CD4-positive, alpha-beta T cell (primary cell): ENCODE measurements at regions not wholly inside any gene's neighbourhood (a gene's known extent, or its start where the extent isn't known, plus 50 kb on each side); places are given as distances from the start of the nearest gene placed in this dataset.

Experiments used
- ATAC-seq: fragments of 200-7000 bp; cut with Tn5 transposase; one replicate; pipeline ENCODE4 v1.10.0; 2022; ENCODE audit warnings: mild to moderate bottlenecking; ENCODE audit not compliant: poor library complexity
- CTCF ChIA-PET: fragments of 350-600 bp; sonication (Branson Sonifier 250); formaldehyde crosslinking; loops from one replicate; lab custom pipeline; 2021; ENCODE audit warnings: antibody characterized with exemption, inconsistent platforms; lab: Charles Lee
- POLR2A ChIA-PET: fragments of 350-600 bp; sonication (Branson Sonifier 250); formaldehyde crosslinking; loops from one replicate; lab custom pipeline; 2021; ENCODE audit warnings: antibody characterized with exemption, inconsistent platforms; lab: Charles Lee
- DNase-seq, 14 experiments: peaks; one replicate each; pipeline ENCODE4 v3.0.0-alpha.2; 2013 to 2020; ENCODE audit warnings: mixed read lengths in 2 of 14
- H3K27ac ChIP-seq, 2 donors: one replicate each; pipeline versions ENCODE4 v1.5.1 to v1.7.0; 2013; ENCODE audit warnings: low read length in 2 of 2, low read depth in 1 of 2, mild to moderate bottlenecking in 1 of 2
- H3K27me3 ChIP-seq, 2 experiments: 1 replicate in 1 of 2; 2 replicates in 1 of 2; pipeline versions ENCODE4 v1.6.1 to v1.7.0; 2013; ENCODE audit warnings: low read length in 2 of 2, control low read depth in 1 of 2, mild to moderate bottlenecking in 1 of 2, moderate library complexity in 1 of 2; ENCODE audit not compliant: insufficient read depth in 2 of 2, control insufficient read depth in 1 of 2
- H3K36me3 ChIP-seq: one replicate; pipeline ENCODE4 v1.6.1; 2013; ENCODE audit warnings: low read length, control low read depth; ENCODE audit not compliant: insufficient read depth
- H3K4me1 ChIP-seq: one replicate; pipeline ENCODE4 v1.6.1; 2013; ENCODE audit warnings: low read length, control low read depth; ENCODE audit not compliant: insufficient read depth
- H3K4me3 ChIP-seq: one replicate; pipeline ENCODE4 v1.5.1; 2013; ENCODE audit warnings: mild to moderate bottlenecking, low read length, moderate library complexity
- H3K9me3 ChIP-seq, 2 experiments: 1 replicate in 1 of 2; 2 replicates in 1 of 2; pipeline versions ENCODE4 v1.6.1 to v1.7.0; 2013; ENCODE audit warnings: low read length in 2 of 2, mild to moderate bottlenecking in 2 of 2, control low read depth in 1 of 2, moderate library complexity in 1 of 2; ENCODE audit not compliant: control insufficient read depth in 1 of 2, insufficient read depth in 1 of 2
- H3K27ac Mint-ChIP-seq: one replicate; pipeline ENCODE4 v1.8.0; 2020; ENCODE audit warnings: mixed read lengths
- H3K27me3 Mint-ChIP-seq: one replicate; pipeline ENCODE4 v1.8.0; 2021; ENCODE audit warnings: mixed read lengths
- H3K36me3 Mint-ChIP-seq: one replicate; pipeline ENCODE4 v1.8.0; 2021; ENCODE audit warnings: low read depth, mixed read lengths
- H3K4me1 Mint-ChIP-seq: one replicate; pipeline ENCODE4 v1.8.0; 2021; ENCODE audit warnings: low read depth, mixed read lengths
- H3K4me3 Mint-ChIP-seq: one replicate; pipeline ENCODE4 v1.8.0; 2020; ENCODE audit warnings: mild to moderate bottlenecking, mixed read lengths
- H3K9me3 Mint-ChIP-seq: one replicate; pipeline ENCODE4 v1.8.0; 2020; ENCODE audit warnings: mixed read lengths
- intact Hi-C, 2 experiments: fragments of 100-400 bp; cut with DNase I in 1 of 2; cut with micrococcal nuclease in 1 of 2; formaldehyde crosslinking; loops; one replicate each; pipeline versions ENCODE4 v1.15.1 to v1.9.0; 2023 to 2025; cut with DNase I, micrococcal nuclease
- TF ChIP-seq, protein P1 (sequence below): fragments of 200-600 bp; IDR thresholded peaks from one replicate; pipeline ENCODE4 v1.8.0; 2022; ENCODE audit warnings: antibody characterized with exemption, mild to moderate bottlenecking

DNA sequence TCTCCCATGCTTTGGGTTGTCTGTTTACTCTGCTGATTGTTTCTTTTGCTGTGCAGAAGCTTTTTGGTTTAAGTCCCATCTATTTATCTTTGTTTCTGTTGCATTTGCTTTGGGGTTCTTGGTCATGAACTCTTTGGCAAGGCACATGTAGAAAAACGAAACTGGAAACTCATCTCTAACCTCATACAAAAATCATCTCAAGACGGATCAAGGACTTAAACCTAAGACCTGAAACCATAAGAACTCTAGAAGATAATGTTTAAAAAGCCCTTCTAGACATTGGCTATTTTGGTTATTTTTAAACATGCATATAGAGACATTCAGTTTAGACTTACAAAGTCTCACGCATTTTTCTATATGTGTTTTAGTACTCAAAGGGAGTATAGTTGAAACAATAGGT is 1164.3 kb upstream of the GYPC start:
- ChIA-PET CTCF (no interaction called here), POLR2A (no interaction called here)
- H3K27ac ChIP-seq: no peak overlapping the region
- Mint-ChIP-seq H3K9me3 (peaks cover 11% of the 10 kb centered on the region), H3K27me3 (no peaks in the 10 kb centered on the region), H3K36me3 (no peaks in the 10 kb centered on the region), H3K27ac (no peak overlapping the region), H3K4me3 (no peak overlapping the region), H3K4me1 (no peaks in the 10 kb centered on the region)
- H3K27me3 ChIP-seq: no peaks in the 10 kb centered on the region
- DNase-seq (no peak), ATAC-seq (no peak)
- no peak overlapping the region for H3K4me3 ChIP-seq
- intact Hi-C loops: no loop called here
- H3K4me1 ChIP-seq: no peaks in the 10 kb centered on the region
- H3K36me3 ChIP-seq: no peaks in the 10 kb centered on the region
- TF ChIP-seq, protein P1, sequence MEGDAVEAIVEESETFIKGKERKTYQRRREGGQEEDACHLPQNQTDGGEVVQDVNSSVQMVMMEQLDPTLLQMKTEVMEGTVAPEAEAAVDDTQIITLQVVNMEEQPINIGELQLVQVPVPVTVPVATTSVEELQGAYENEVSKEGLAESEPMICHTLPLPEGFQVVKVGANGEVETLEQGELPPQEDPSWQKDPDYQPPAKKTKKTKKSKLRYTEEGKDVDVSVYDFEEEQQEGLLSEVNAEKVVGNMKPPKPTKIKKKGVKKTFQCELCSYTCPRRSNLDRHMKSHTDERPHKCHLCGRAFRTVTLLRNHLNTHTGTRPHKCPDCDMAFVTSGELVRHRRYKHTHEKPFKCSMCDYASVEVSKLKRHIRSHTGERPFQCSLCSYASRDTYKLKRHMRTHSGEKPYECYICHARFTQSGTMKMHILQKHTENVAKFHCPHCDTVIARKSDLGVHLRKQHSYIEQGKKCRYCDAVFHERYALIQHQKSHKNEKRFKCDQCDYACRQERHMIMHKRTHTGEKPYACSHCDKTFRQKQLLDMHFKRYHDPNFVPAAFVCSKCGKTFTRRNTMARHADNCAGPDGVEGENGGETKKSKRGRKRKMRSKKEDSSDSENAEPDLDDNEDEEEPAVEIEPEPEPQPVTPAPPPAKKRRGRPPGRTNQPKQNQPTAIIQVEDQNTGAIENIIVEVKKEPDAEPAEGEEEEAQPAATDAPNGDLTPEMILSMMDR: no peak
- no peaks in the 10 kb centered on the region for H3K9me3 ChIP-seq

DNA sequence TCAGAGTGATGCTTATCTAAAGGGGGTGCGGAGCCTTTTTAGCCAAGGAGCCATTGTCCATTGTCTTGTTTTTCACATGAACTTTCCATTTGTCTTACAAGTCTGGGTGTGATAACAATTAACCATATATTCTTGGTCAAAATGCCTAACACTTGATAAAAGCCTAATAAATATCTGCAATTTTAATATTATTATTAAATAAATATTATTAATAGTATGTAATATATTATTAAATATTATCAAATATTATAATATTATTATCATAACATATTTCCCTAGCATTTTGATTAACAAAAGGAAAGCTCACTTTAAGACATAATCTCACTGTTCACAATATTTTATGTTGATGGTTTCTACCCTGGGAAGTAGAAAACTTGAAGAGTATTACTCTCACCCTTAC is 1143.6 kb upstream of the GYPC start:
- no peak overlapping the region for H3K27ac Mint-ChIP-seq
- H3K27ac ChIP-seq: no peak overlapping the region
- no peak for DNase-seq
- H3K4me3 ChIP-seq: no peak overlapping the region
- ChIA-PET CTCF (no interaction called here), POLR2A (no interaction called here)
- H3K4me1 Mint-ChIP-seq: no peaks in the 10 kb centered on the region
- no peak overlapping the region for H3K4me3 Mint-ChIP-seq
- H3K27me3 ChIP-seq: no peaks in the 10 kb centered on the region
- H3K9me3 ChIP-seq: peaks cover 0 to 14% of the 10 kb centered on the region in 2 experiments
- H3K4me1 ChIP-seq: no peaks in the 10 kb centered on the region
- no peaks in the 10 kb centered on the region for H3K36me3 Mint-ChIP-seq
- no peak for ATAC-seq
- TF ChIP-seq, protein P1: no peak
- intact Hi-C loops: no loop called here
- no peaks in the 10 kb centered on the region for H3K27me3 Mint-ChIP-seq
- H3K36me3 ChIP-seq: no peaks in the 10 kb centered on the region
- peaks cover 3% of the 10 kb centered on the region for H3K9me3 Mint-ChIP-seq

DNA sequence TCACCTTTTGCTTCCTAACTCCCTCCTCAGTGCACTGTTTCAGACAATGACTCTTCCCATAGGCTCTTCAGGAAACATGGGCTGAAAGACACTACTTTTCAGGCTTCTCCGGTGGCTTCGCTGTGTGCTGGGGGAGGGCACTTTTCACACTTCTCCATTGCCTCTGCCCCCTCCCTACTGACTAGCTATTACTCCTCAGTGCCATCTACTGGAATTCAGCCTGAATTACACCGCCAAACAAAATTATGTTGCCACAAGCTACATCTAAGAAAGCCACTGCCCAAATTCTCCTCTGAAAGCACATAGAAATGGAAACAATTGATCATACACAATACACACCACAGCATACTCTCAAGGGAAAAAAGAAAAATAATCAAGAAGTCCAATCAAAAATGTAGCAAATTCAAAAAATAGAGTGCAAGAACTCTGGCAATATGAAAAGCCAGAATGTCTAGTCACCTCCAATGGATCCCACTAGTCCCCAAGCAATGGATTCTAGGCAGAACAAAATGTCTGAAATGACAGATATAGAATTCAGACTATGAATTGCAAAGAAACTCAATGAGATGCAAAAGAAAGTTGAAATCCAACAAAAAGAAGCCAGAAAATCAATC is 1139.4 kb upstream of the GYPC start:
- intact Hi-C loops: no loop called here
- Histone ChIP-seq H3K27ac (no peak overlapping the region), H3K4me1 (no peaks in the 10 kb centered on the region), H3K27me3 (no peaks in the 10 kb centered on the region), H3K9me3 (peaks cover 0 to 14% of the 10 kb centered on the region in 2 experiments), H3K36me3 (no peaks in the 10 kb centered on the region), H3K4me3 (no peak overlapping the region)
- TF ChIP-seq, protein P1: no peak
- ChIA-PET CTCF (no interaction called here), POLR2A (no interaction called here)
- Mint-ChIP-seq H3K4me3 (no peak overlapping the region), H3K4me1 (no peaks in the 10 kb centered on the region), H3K27ac (no peak overlapping the region), H3K27me3 (no peaks in the 10 kb centered on the region), H3K36me3 (no peaks in the 10 kb centered on the region), H3K9me3 (peaks cover 11% of the 10 kb centered on the region)
- DNase-seq: no peak
- no peak for ATAC-seq
